CD4-positive, CD25-positive, alpha-beta regulatory T cell (primary cell): ENCODE measurements at regions not wholly inside any gene's neighbourhood (a gene's known extent, or its start where the extent isn't known, plus 50 kb on each side); places are given as distances from the start of the nearest gene placed in this dataset.

Experiments used
- ATAC-seq, 2 donors: fragments of 150-1000 bp; cut with Tn5 transposase; one replicate each; pipeline ENCODE4 v1.10.0; 2021; ENCODE audit warnings: low read depth in 2 of 2, moderate number of reproducible peaks in 2 of 2, moderate library complexity in 1 of 2
- DNase-seq, 3 donors: peaks; one replicate each; pipeline versions ENCODE4 v3.0.0 to v3.0.0-alpha.2; 2012 to 2022; ENCODE audit warnings: mixed read lengths in 1 of 3
- H3K27ac ChIP-seq: one replicate; pipeline ENCODE4 v1.7.0; 2013; ENCODE audit warnings: mild to moderate bottlenecking, low read length; ENCODE audit not compliant: insufficient read depth, poor library complexity, severe bottlenecking
- H3K27me3 ChIP-seq: one replicate; pipeline ENCODE4 v1.7.0; 2013; ENCODE audit warnings: low read length; ENCODE audit not compliant: control insufficient read depth, insufficient read depth
- H3K36me3 ChIP-seq: one replicate; pipeline ENCODE4 v1.7.0; 2013; ENCODE audit warnings: mild to moderate bottlenecking, low read length, moderate library complexity; ENCODE audit not compliant: control insufficient read depth, insufficient read depth
- H3K4me1 ChIP-seq: 2 replicates; pipeline ENCODE4 v1.7.0; 2013; ENCODE audit warnings: mild to moderate bottlenecking, low read length; ENCODE audit not compliant: insufficient read depth, control insufficient read depth, poor library complexity, severe bottlenecking
- H3K4me3 ChIP-seq: one replicate; pipeline ENCODE4 v1.7.0; 2013; ENCODE audit warnings: low read depth, mild to moderate bottlenecking, low read length, moderate library complexity
- H3K9me3 ChIP-seq, 2 experiments: 1 replicate in 1 of 2; 2 replicates in 1 of 2; pipeline ENCODE4 v1.7.0; 2013; ENCODE audit warnings: low read length in 2 of 2, mild to moderate bottlenecking in 1 of 2, moderate library complexity in 1 of 2; ENCODE audit not compliant: control insufficient read depth in 2 of 2
- H3K27ac Mint-ChIP-seq, 3 donors: one replicate each; pipeline ENCODE4 v1.8.0; 2020 to 2022; ENCODE audit warnings: mild to moderate bottlenecking in 3 of 3, mixed read lengths in 3 of 3, moderate library complexity in 2 of 3
- H3K27me3 Mint-ChIP-seq: one replicate; pipeline ENCODE4 v1.8.0; 2022; ENCODE audit warnings: mild to moderate bottlenecking, mixed read lengths
- H3K36me3 Mint-ChIP-seq: one replicate; pipeline ENCODE4 v1.8.0; 2020; ENCODE audit warnings: mixed read lengths
- H3K4me1 Mint-ChIP-seq, 4 donors: one replicate each; pipeline ENCODE4 v1.8.0; 2020 to 2022; ENCODE audit warnings: mixed read lengths in 4 of 4, mild to moderate bottlenecking in 1 of 4
- H3K4me3 Mint-ChIP-seq, 4 donors: one replicate each; pipeline ENCODE4 v1.8.0; 2020 to 2022; ENCODE audit warnings: mild to moderate bottlenecking in 4 of 4, mixed read lengths in 4 of 4, moderate library complexity in 3 of 4
- H3K9me3 Mint-ChIP-seq, 7 donors: one replicate each; pipeline ENCODE4 v1.8.0; 2020 to 2022; ENCODE audit warnings: mixed read lengths in 7 of 7, mild to moderate bottlenecking in 3 of 7, moderate library complexity in 2 of 7

- Mint-ChIP-seq H3K27ac (no peak overlapping the region), H3K36me3 (no peaks in the 10 kb centered on the region), H3K9me3 (peaks cover 0 to 7% (median 4%) of the 10 kb centered on the region in 7 donors), H3K4me3 (no peak overlapping the region), H3K4me1 (no peaks in the 10 kb centered on the region), H3K27me3 (no peaks in the 10 kb centered on the region)
- no peaks in the 10 kb centered on the region for H3K4me1 ChIP-seq
- no peaks in the 10 kb centered on the region for H3K36me3 ChIP-seq
- DNase-seq (no peak), ATAC-seq (no peak)
- no peak overlapping the region for H3K4me3 ChIP-seq
- H3K9me3 ChIP-seq = peaks cover 0 to 5% of the 10 kb centered on the region in 2 experiments
- H3K27me3 ChIP-seq = no peaks in the 10 kb centered on the region
- H3K27ac ChIP-seq = no peak overlapping the region
These were observed 628.3 kb upstream of the CHORDC1 start for GRCh38 chr11:90851196-90851595.

DNA sequence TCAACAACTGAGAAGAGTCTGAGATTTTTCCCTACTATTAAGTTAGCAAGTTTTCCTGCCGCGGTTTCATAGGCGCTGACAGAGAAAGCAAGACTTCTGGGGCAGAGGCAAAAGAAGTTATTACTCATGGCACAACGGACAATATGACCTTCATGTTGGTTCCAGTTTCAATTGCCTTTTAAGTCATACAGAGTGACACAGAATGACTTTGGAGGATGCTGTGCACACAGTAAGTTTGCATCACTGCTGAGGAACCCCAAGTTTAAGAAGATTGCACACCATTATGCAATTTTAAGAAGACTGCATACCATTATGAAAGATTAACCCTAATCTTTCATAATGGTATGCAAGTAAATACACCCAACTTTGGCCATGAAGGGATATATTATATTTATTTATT lies 626.5 kb upstream of the CHORDC1 start:
- Histone ChIP-seq H3K9me3 (peaks cover 0 to 5% of the 10 kb centered on the region in 2 experiments), H3K4me3 (no peak overlapping the region), H3K36me3 (no peaks in the 10 kb centered on the region), H3K27me3 (no peaks in the 10 kb centered on the region), H3K4me1 (no peaks in the 10 kb centered on the region), H3K27ac (no peak overlapping the region)
- Mint-ChIP-seq H3K4me1 (no peaks in the 10 kb centered on the region), H3K27ac (no peak overlapping the region), H3K36me3 (no peaks in the 10 kb centered on the region), H3K27me3 (no peaks in the 10 kb centered on the region), H3K4me3 (no peak overlapping the region), H3K9me3 (peaks cover 0 to 7% (median 4%) of the 10 kb centered on the region in 7 donors)
- DNase-seq (no peak), ATAC-seq (no peak)

- Mint-ChIP-seq H3K4me1 (no peaks in the 10 kb centered on the region), H3K9me3 (peaks cover 0 to 6% (median 3%) of the 10 kb centered on the region in 7 donors), H3K27ac (no peak overlapping the region), H3K27me3 (no peaks in the 10 kb centered on the region), H3K36me3 (no peaks in the 10 kb centered on the region), H3K4me3 (no peak overlapping the region)
- Histone ChIP-seq H3K27me3 (no peaks in the 10 kb centered on the region), H3K27ac (no peak overlapping the region), H3K9me3 (no peaks in the 10 kb centered on the region), H3K4me3 (no peak overlapping the region), H3K4me1 (no peaks in the 10 kb centered on the region), H3K36me3 (no peaks in the 10 kb centered on the region)
- no peak for DNase-seq
- ATAC-seq = no peak
These were observed 624.5 kb upstream of the CHORDC1 start for GRCh38 chr11:90847268-90847886.

DNA sequence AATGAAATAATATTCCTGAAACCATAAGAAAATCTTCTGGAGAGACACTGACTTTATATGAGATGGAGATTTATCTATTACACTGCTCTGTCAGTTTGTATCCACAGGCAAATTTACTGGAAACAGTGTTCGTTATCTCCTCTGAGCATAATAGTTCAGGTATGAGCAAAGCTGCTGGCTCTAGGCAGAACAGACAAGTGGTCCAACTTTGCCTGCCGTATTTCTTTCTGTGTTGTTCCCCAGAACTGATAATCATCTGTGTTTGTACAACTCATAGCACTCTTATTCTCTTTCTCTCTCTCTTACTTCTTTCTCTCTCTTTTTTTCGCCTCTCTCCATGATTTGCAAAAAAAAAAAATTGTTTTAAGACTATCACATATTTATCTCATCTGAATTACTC lies 623.8 kb upstream of the CHORDC1 start:
- no peaks in the 10 kb centered on the region for H3K27me3 ChIP-seq
- H3K4me3 ChIP-seq = no peak overlapping the region
- Mint-ChIP-seq H3K27me3 (no peaks in the 10 kb centered on the region), H3K36me3 (no peaks in the 10 kb centered on the region), H3K4me3 (no peak overlapping the region), H3K4me1 (no peaks in the 10 kb centered on the region), H3K27ac (no peak overlapping the region), H3K9me3 (peaks cover 0 to 7% (median 3%) of the 10 kb centered on the region in 7 donors)
- H3K4me1 ChIP-seq = no peaks in the 10 kb centered on the region
- ATAC-seq = no peak
- no peak for DNase-seq
- no peak overlapping the region for H3K27ac ChIP-seq
- no peaks in the 10 kb centered on the region for H3K36me3 ChIP-seq
- no peaks in the 10 kb centered on the region for H3K9me3 ChIP-seq

GRCh38 chr11:90845799-90846198 lies 623.0 kb upstream of the CHORDC1 start:
- Histone ChIP-seq H3K27ac (no peak overlapping the region), H3K9me3 (no peaks in the 10 kb centered on the region), H3K27me3 (no peaks in the 10 kb centered on the region), H3K4me1 (no peaks in the 10 kb centered on the region), H3K4me3 (no peak overlapping the region), H3K36me3 (no peaks in the 10 kb centered on the region)
- Mint-ChIP-seq H3K27ac (no peak overlapping the region), H3K36me3 (no peaks in the 10 kb centered on the region), H3K4me1 (no peaks in the 10 kb centered on the region), H3K27me3 (no peaks in the 10 kb centered on the region), H3K9me3 (peaks cover 0 to 8% (median 3%) of the 10 kb centered on the region in 7 donors), H3K4me3 (no peak overlapping the region)
- no peak for ATAC-seq
- no peak for DNase-seq

GRCh38 chr11:90845126-90845525 lies 622.3 kb upstream of the CHORDC1 start:
- DNase-seq = no peak
- H3K27me3 ChIP-seq = no peaks in the 10 kb centered on the region
- H3K27me3 Mint-ChIP-seq = no peaks in the 10 kb centered on the region
- H3K27ac Mint-ChIP-seq = no peak overlapping the region
- no peaks in the 10 kb centered on the region for H3K9me3 ChIP-seq
- H3K4me1 ChIP-seq = no peaks in the 10 kb centered on the region
- H3K27ac ChIP-seq = no peak overlapping the region
- no peak overlapping the region for H3K4me3 Mint-ChIP-seq
- no peaks in the 10 kb centered on the region for H3K4me1 Mint-ChIP-seq
- H3K36me3 ChIP-seq = no peaks in the 10 kb centered on the region
- no peaks in the 10 kb centered on the region for H3K36me3 Mint-ChIP-seq
- no peak overlapping the region for H3K4me3 ChIP-seq
- ATAC-seq = no peak
- H3K9me3 Mint-ChIP-seq = peaks cover 0 to 8% (median 3%) of the 10 kb centered on the region in 7 donors

DNA sequence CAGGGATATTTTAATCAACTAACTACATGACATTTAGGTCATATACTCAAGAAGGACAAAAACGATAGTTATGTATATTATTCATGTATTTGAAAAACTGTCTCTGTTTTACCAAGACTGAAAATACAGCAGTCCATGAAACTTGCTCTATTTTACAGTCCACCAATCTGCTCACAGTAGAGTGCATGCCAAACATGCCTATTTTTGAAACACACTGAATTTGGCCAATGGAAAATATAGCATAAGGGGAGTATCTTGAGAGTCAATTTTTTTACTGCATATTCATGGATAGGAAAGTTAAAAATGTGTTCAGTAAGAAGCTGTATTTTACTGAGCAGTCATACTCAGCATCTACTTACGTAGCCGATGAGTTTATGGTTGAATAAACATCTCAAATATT lies 621.2 kb upstream of the CHORDC1 start:
- H3K4me3 ChIP-seq = no peak overlapping the region
- DNase-seq = no peak
- H3K36me3 ChIP-seq = no peaks in the 10 kb centered on the region
- H3K9me3 ChIP-seq = no peaks in the 10 kb centered on the region
- H3K36me3 Mint-ChIP-seq = no peaks in the 10 kb centered on the region
- no peak overlapping the region for H3K27ac Mint-ChIP-seq
- no peaks in the 10 kb centered on the region for H3K27me3 ChIP-seq
- H3K4me3 Mint-ChIP-seq = no peak overlapping the region
- no peak for ATAC-seq
- H3K4me1 ChIP-seq = no peaks in the 10 kb centered on the region
- no peaks in the 10 kb centered on the region for H3K27me3 Mint-ChIP-seq
- H3K9me3 Mint-ChIP-seq = peaks cover 0 to 8% (median 3%) of the 10 kb centered on the region in 7 donors
- H3K4me1 Mint-ChIP-seq = no peaks in the 10 kb centered on the region
- no peak overlapping the region for H3K27ac ChIP-seq

GRCh38 chr11:90842681-90843080 lies 619.8 kb upstream of the CHORDC1 start:
- Histone ChIP-seq H3K36me3 (no peaks in the 10 kb centered on the region), H3K27ac (no peak overlapping the region), H3K4me1 (no peaks in the 10 kb centered on the region), H3K9me3 (no peaks in the 10 kb centered on the region), H3K27me3 (no peaks in the 10 kb centered on the region), H3K4me3 (no peak overlapping the region)
- DNase-seq (no peak), ATAC-seq (no peak)
- H3K27ac Mint-ChIP-seq = no peak overlapping the region
- H3K27me3 Mint-ChIP-seq = no peaks in the 10 kb centered on the region
- H3K4me3 Mint-ChIP-seq = no peak overlapping the region
- H3K9me3 Mint-ChIP-seq = peaks cover 0 to 12% (median 3%) of the 10 kb centered on the region in 7 donors
- H3K4me1 Mint-ChIP-seq = no peaks in the 10 kb centered on the region
- no peaks in the 10 kb centered on the region for H3K36me3 Mint-ChIP-seq
